ENCODE measurements at regions not wholly inside any gene's neighbourhood (a gene's known extent, or its start where the extent isn't known, plus 50 kb on each side); places are given as distances from the start of the nearest gene placed in this dataset.

DNA sequence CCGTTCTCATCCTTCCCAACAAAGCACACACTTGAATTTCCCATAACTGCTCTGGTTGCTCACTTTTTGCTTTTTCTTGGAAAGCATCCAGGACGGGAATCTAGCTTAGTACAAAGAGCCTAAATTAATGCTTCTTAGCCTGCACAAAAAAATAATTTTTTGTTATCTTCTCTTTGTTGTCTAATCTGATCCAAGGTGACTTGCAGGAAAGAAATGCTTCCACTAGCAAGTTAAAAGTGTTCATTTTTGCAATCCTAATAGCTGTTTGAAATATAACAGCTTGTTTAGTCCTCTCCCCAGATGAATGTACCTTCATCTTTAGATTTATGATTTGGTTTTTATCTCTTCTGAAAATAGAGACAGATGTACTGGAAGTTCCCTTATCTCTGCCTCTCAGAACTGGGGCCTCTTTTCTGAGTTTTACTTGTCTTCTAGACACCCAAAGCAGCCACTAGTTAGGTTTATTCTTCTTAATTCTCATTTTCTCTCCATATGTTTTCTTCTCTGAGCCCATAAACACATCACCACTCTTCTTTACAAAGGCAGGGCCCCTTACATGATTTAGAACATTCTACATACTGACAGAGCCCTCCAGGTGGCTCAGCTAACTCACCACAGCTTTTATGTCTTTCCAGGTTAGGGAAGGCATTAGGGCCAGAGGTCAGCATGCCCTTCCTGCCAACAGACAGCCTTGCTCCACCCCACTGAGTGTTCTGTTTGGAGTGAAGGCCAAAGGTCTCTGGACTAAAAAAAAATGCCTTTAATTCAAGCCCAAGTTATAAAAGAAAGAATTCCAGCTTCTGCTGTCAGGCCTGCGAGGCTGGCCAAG is 74.7 kb upstream of the MAP4K3 start:
- TF ChIP-seq CTCF (conservative IDR thresholded peaks at IDR 0.05; ENCODE audit: low read length) (no peak), EZH2phosphoT487 (IDR thresholded peaks at IDR 0.05; ENCODE audit: borderline replicate concordance, low read depth, low read length) (no peak)
